ENCODE measurements at regions not wholly inside any gene's neighbourhood (a gene's known extent, or its start where the extent isn't known, plus 50 kb on each side); places are given as distances from the start of the nearest gene placed in this dataset.

- TF ChIP-seq FOXA2 (IDR thresholded peaks at IDR 0.05) (no peak), CTCF (IDR thresholded peaks at IDR 0.05; ENCODE audit: low read depth, low read length, missing input control) (no peak), MAX (IDR thresholded peaks at IDR 0.05) (no peak), ZBTB33 (IDR thresholded peaks at IDR 0.05) (no peak), GABPA (IDR thresholded peaks at IDR 0.05 in 1 of 2, conservative IDR thresholded peaks at IDR 0.05 in 1 of 2) (no peak), EGR1 (IDR thresholded peaks at IDR 0.05; ENCODE audit: low read depth in 2 of 2) (no peak)
Measured at GRCh38 chr3:101996832-101997231, 147.5 kb downstream of the NFKBIZ start.
